Activated T-cell treated with anti-CD3 and anti-CD28 coated beads for 1 hour (primary cell): ENCODE measurements at regions not wholly inside any gene's neighbourhood (a gene's known extent, or its start where the extent isn't known, plus 50 kb on each side); places are given as distances from the start of the nearest gene placed in this dataset.
"Not testable (repeated sequence)": the region's sequence is repeated elsewhere in the genome, so short reads cannot be mapped to it uniquely, and the experiment has no call there.

Experiments used
- DNase-seq: peaks from one replicate; pipeline ENCODE4 v3.0.0-alpha.2; 2020; ENCODE audit warnings: low read depth

GRCh38 chr5:89630064-89630463 is 747.1 kb upstream of the MEF2C start:
- not testable (repeated sequence) for DNase-seq

- DNase-seq: no peak
Observed at GRCh38 chr5:89628876-89629635, 746.1 kb upstream of the MEF2C start.

- no peak for DNase-seq
Observed at GRCh38 chr5:89615839-89616518, 733.0 kb upstream of the MEF2C start.

- no peak for DNase-seq
Observed at GRCh38 chr5:89613222-89613956, 730.4 kb upstream of the MEF2C start.

- no peak for DNase-seq
Observed at GRCh38 chr5:89606939-89607534, 724.1 kb upstream of the MEF2C start.

- DNase-seq: no peak
Observed at GRCh38 chr5:89604342-89604741, 721.4 kb upstream of the MEF2C start.

GRCh38 chr5:89601880-89602279 is 718.9 kb upstream of the MEF2C start:
- no peak for DNase-seq

- DNase-seq: no peak
Observed at GRCh38 chr5:89597878-89598277, 714.9 kb upstream of the MEF2C start.

- no peak for DNase-seq
Observed at GRCh38 chr5:89596821-89597220, 713.8 kb upstream of the MEF2C start.

- DNase-seq: no peak
Observed at GRCh38 chr5:89595056-89595455, 712.1 kb upstream of the MEF2C start.

- no peak for DNase-seq
Observed at GRCh38 chr5:89584339-89584956, 701.5 kb upstream of the MEF2C start.

- DNase-seq: no peak
Observed at GRCh38 chr5:89583534-89583933, 700.5 kb upstream of the MEF2C start.

- DNase-seq: no peak
Observed at GRCh38 chr5:89582768-89583339, 699.9 kb upstream of the MEF2C start.

GRCh38 chr5:89580976-89581375 is 698.0 kb upstream of the MEF2C start:
- no peak for DNase-seq

GRCh38 chr5:89575319-89575718 is 692.3 kb upstream of the MEF2C start:
- no peak for DNase-seq

GRCh38 chr5:89573345-89573744 is 690.4 kb upstream of the MEF2C start:
- no peak for DNase-seq

GRCh38 chr5:89572696-89573095 is 689.7 kb upstream of the MEF2C start:
- no peak for DNase-seq

GRCh38 chr5:89570557-89570956 is 687.6 kb upstream of the MEF2C start:
- DNase-seq: no peak

- DNase-seq: no peak
Observed at GRCh38 chr5:89566340-89566739, 683.4 kb upstream of the MEF2C start.

- no peak for DNase-seq
Observed at GRCh38 chr5:89560696-89561095, 677.7 kb upstream of the MEF2C start.

- DNase-seq: no peak
Observed at GRCh38 chr5:89556215-89556913, 673.4 kb upstream of the MEF2C start.
